ENCODE measurements at regions not wholly inside any gene's neighbourhood (a gene's known extent, or its start where the extent isn't known, plus 50 kb on each side); places are given as distances from the start of the nearest gene placed in this dataset.

DNA sequence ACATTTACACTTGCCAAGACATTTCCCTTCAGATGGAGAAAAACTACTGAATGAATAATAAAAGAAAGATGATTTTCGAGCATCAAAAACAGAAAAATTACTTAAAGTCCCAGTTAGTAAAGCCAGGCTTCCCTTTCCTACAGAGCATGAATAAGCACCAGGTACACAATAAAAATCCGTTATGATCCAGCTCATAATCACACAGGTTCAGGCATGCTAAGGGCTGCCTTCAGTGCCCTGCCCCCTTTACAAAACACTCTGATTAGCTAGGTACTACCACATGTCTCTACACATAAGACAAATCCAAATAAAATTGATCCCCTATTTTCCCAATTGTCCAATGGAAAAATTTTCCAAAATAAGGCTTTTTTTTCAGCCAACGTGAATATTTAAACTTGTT, 413.2 kb upstream of the LRATD1 start:
- intact Hi-C loops (cut with micrococcal nuclease; ENCODE audit: unreplicated experiment), result no loop called here
- Histone ChIP-seq H2AFZ (ENCODE audit: low read length) (no peak overlapping the region), H3K79me2 (ENCODE audit: insufficient read depth, low read length) (no peaks in the 10 kb centered on the region), H3K27ac (ENCODE audit: extremely low read length, insufficient read depth, low read length) (no peak overlapping the region), H3K36me3 (replicated peaks in 1 of 2; ENCODE audit: control insufficient read depth in 1 of 2, insufficient read depth in 2 of 2, low read length in 2 of 2) (no peaks in the 10 kb centered on the region), H3K4me2 (ENCODE audit: low read depth, low read length) (no peak overlapping the region), H3K4me3 (replicated peaks in 1 of 3; ENCODE audit: insufficient read depth in 1 of 3, low read depth in 2 of 3, low read length in 3 of 3) (no peak overlapping the region), H3K9ac (ENCODE audit: insufficient read depth, low read depth, low read length) (no peak overlapping the region), H3K9me3 (ENCODE audit: low read length) (peaks cover 52% of the 10 kb centered on the region), H3K27me3 (ENCODE audit: control insufficient read depth in 1 of 2, insufficient read depth in 2 of 2, low read length in 2 of 2) (no peaks in the 10 kb centered on the region), H4K20me1 (ENCODE audit: insufficient read depth, low read length) (no peaks in the 10 kb centered on the region), H3K4me1 (ENCODE audit: insufficient read depth, low read length) (no peaks in the 10 kb centered on the region)
- DNase-seq (ENCODE audit: low spot score) (no peak), FAIRE-seq (no peak), ATAC-seq (no peak)
- CTCF ChIA-PET (ENCODE audit: low intra/inter-chr PET ratio, low total read pairs), result no interaction called here
- 0% methylated on average over 3 of the region's 3 CpGs for whole genome bisulfite sequencing (ENCODE audit: low lambda C conversion rate)
- in situ Hi-C loops (cut with HindIII; ENCODE audit: extremely low pct_ligation_motif_present, low pct_unique_long_range_greater_than_20kb), result no loop called here
- TF ChIP-seq HNF4G (IDR thresholded peaks at IDR 0.05; ENCODE audit: borderline replicate concordance, low read depth, low read length) (no peak), HNF4G (CRISPR knock-in tag; IDR thresholded peaks at IDR 0.05; ENCODE audit: borderline replicate concordance, low read depth) (no peak), ZNF652 (CRISPR knock-in tag; IDR thresholded peaks at IDR 0.05; ENCODE audit: borderline replicate concordance, low read depth) (no peak), PPARG (CRISPR knock-in tag; conservative IDR thresholded peaks at IDR 0.05) (no peak), KMT2B (CRISPR knock-in tag; IDR thresholded peaks at IDR 0.05) (no peak), SKI (IDR thresholded peaks at IDR 0.05; ENCODE audit: partially characterized antibody) (no peak), KLF11 (CRISPR knock-in tag; IDR thresholded peaks at IDR 0.05) (no peak), SUZ12 (IDR thresholded peaks at IDR 0.05; ENCODE audit: low read depth, low read length) (no peak), ZNF720 (CRISPR knock-in tag; IDR thresholded peaks at IDR 0.05) (no peak), SOX5 (CRISPR knock-in tag; IDR thresholded peaks at IDR 0.05; ENCODE audit: borderline replicate concordance) (no peak), CC2D1A (CRISPR knock-in tag; IDR thresholded peaks at IDR 0.05) (no peak), MBNL3 (CRISPR knock-in tag; conservative IDR thresholded peaks at IDR 0.05) (no peak), ZBTB43 (CRISPR knock-in tag; conservative IDR thresholded peaks at IDR 0.05) (no peak), ZZZ3 (CRISPR knock-in tag; IDR thresholded peaks at IDR 0.05; ENCODE audit: borderline replicate concordance) (no peak), ZNF367 (CRISPR knock-in tag; IDR thresholded peaks at IDR 0.05; ENCODE audit: borderline replicate concordance) (no peak), ELF1 (CRISPR knock-in tag; IDR thresholded peaks at IDR 0.05) (no peak), PLSCR1 (CRISPR knock-in tag; IDR thresholded peaks at IDR 0.05; ENCODE audit: borderline replicate concordance) (no peak), NR2F6 (IDR thresholded peaks at IDR 0.05) (no peak), NR2F6 (CRISPR knock-in tag; IDR thresholded peaks at IDR 0.05) (no peak)
- POLR2A ChIA-PET, result no interaction called here
- no TSS peak for BruUV-seq (replicated peaks)

Data from HepG2 (cell line).